Kasumi-1 (cell line): ENCODE measurements at regions not wholly inside any gene's neighbourhood (a gene's known extent, or its start where the extent isn't known, plus 50 kb on each side); places are given as distances from the start of the nearest gene placed in this dataset.
A peak's percentile ranks its signal among the peaks of the same experiment; 100 is the strongest.

ENCODE experiments used
- DNase-seq, 2 experiments: peaks; one replicate each; lab custom pipeline; 2025; lab: John Stamatoyannopoulos, UW

DNA sequence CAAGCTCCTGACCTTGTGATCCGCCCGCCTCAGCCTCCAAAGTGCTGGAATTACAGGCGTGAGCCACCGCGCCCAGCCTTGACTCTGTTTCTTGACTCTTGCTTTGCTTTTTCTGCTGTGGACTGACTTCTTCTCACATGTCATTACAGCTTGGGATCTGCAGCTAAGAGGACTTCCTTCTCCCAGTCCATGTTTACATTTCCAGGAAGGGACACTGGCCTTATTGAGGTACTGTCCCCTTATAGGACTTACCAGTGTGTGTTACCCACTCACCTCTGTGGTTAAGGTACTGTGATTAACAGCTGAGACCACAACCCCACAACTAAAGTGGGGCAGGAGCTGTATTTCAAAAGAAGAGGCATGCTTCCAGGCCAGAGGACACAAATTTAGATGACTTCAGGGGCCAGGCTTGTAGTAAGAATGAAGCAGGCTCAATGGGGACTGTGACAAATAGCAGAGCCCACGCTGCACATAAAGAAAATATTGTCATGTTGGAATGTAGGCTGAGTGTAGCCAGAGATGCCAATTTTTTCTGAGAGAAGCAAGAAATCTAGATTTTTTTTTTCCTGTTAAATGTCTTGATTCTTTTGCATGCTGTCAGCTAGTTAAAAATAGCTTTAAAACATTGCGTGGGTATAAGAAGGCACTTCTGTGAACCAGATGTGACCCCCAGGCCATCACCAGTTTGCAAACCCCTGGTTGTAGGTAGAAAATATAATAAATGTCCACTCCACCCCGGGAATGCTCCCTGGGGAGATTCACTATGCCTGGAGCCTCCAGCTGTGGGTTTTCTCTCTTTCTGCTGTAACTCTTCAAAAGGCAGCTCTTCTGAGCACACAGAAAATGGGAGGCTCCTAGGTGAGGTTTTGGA, 75.0 kb downstream of the PTPDC1 start:
- no peak for DNase-seq

DNA sequence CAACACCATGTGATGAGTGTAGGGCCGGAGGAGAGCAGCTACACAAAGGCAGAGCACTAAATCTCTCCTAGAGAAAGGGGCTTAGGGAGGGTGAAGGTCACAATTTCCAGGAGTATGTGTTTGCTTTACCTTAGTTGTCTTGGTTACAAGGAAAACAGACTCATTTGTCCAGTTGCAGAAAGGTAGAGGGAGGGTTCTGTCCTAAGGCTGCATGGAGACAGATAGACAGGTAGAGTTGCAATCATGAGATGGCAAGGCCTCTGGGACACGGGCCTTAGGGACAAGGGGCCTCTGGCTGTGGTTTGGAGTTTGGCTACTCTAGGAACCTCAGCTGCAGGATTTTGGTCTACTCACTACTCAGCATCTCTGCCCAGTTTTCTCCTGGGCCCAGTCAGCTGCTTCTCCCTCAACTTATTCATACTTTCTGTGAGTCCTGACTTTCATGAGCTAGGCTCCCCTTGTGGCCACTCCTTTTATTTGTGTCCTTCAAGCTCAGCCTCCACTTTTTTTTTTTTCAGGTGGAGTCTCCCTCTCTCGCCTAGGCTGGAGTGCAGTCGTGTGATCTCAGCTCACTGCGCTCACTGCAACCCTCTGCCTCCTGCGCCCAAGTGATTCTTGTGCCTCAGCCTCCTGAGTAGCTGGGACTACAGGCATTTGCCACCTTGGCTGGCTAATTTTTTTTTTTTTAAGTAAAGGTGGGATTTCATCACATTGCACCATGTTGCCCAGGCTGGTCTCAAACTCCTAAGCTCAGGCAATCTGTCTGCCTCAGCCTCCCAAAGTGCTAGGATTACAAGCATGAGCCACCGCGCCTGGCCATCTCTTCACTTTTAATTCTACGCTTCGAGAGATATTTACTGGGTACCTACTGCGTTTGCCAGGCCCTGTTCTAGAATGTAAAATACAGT, 76.6 kb downstream of the PTPDC1 start:
- peak in 1 of 2 experiments; percentile 28 for DNase-seq

- no peak for DNase-seq
These were observed 77.4 kb downstream of the PTPDC1 start for GRCh38 chr9:94161673-94162072.

DNA sequence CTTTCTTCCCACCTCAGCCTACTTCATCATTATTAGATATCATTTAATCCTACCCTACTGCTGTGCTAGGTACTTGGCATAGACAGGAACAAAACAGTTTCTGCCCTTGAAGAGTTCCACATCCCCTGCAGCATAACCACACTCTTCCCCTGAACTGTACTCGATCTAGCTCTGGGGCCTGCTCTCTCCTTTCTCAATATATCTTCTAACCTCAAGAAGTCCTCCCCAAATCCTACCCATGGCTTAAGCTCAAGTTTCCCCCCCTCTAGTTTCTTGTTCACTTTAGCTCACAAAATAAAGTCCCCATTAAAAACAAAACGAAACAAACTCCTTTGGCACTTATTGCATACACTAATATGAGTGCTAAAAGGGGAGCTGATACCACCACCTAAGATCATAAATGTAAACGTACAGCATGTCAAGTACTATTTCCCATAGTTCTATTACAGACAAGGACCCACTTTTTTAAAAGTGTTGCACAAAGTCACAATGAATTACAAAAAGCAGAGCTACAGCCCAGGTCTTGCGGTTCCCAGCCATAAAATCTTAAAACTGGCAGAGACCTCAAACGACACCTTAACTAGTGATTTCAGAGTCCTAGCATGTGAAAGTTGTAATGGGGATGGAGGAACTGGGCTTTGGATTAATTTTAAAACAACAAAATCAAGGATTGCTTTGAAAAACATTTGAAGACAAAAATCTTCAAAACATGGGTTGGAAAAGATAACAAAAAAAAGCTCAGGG, 80.7 kb downstream of the PTPDC1 start:
- DNase-seq: peak; percentile 75 to 79

- DNase-seq: peak; percentile 98
These were observed 81.5 kb downstream of the PTPDC1 start for GRCh38 chr9:94165592-94166235.

DNA sequence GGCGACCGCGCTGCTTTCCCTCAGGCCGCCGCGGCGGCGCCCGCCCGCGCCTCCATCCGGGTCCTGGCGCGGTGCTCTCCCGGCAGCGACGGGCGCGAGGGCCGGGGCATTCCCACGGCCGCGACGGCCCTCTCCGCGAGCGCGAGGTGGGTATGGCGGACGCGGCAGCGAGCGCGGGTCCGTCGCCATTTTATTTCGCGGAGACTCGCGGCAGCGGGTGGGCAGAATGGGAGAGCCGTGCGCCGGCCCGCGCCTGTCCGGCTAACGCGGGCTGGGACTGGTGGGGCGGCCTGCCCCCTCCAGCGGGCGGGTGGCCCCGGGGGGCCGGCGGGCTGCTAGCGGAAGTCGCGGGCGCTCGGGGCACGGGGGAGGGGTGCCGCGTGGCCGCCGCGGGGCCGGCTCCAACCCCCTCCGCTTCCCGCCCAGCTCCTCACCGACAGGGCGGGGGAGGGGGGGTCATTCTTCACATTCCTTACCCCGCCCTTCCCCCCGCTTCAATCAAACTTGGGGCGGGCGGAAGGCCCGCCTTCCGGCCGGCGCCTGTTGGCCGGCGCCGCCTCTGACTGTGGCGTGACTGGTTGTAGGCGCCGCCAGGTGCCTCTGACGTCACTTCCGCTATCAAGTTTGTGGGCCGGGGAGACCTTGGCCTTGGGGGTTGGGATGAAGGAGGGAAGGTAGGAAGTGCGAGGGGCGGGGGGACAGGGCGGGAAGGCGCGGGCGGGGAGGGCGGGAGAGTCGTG, 82.1 kb downstream of the PTPDC1 start:
- peak; percentile 96 for DNase-seq

DNA sequence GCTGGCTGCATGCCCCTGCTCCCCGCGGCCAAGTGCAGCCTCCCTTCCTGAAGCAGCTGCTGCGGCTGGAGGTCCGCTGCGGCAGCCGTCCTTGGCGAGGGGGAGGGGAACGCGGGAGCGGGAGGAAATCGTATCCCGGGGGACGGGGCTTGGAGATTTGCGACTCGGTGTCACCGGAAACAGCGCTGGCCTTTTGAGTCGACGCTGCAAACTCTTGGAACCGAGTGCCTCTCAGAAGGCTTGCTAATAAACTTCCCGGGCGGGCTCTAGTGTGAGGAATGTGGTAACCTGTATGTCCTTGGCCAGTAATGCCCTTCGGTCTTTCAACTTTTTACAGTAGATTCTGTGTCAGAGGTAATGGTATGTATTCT, 82.7 kb downstream of the PTPDC1 start:
- peak; percentile 63 to 73 for DNase-seq

GRCh38 chr9:94167376-94167890, 83.2 kb downstream of the PTPDC1 start:
- no peak for DNase-seq

DNA sequence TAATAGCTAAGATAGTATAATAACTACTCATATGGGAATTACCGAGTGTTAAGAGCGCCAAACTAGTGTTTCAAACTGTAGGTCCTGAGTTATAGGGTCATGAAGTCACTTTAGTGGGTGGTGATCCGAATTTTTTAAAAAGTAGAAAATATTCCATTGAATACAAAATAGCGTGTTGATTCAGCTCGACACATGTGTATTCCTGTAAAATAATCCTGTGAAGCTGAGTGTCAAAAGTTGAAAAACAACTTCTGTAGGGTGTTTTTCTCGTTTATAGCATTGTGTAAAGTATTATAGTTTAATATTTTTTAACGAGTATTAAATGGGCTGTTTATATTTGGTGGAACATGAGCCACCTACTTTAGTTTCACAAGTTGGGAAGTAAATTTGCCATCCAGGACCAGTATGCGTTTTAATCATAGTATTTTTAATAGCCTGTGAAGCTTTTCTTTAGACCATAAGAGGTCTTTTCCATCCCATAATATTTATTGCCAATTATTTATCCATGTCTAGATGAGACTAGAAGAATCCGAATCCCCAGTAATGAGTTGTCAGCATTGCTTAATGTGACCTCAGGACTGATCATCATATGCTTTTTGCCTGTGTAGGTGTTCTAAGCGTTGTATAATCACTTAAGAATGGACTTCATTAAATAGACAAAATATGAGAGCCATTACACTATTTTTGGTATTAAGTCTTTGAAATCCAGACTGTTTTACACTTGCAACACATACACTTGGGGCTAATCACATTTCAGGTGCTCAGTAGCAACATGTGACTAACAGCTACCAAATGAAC, 84.1 kb downstream of the PTPDC1 start:
- no peak for DNase-seq

- no peak for DNase-seq
These were observed 85.7 kb downstream of the PTPDC1 start for GRCh38 chr9:94169968-94170367.

- no peak for DNase-seq
These were observed 85.5 kb upstream of the ZNF169 start for GRCh38 chr9:94173632-94174031.

DNA sequence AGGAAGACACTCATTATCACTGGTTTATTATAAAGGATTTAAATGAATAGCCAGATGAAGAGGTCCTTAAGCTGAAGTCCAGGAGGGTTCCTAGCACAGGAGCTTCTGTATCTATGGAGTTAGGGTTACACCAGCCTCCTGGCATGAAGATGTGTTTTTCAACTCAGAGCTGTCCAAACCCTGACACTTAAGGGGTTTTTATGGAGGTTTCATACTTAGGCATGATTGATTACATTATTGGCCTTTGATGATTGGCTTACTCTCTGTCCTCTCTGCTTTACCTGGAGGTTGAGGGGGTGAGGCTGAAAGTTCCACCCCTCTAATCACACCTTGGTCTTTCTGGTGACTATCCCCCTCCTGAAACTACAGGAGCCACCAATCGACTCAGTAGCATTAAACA, 84.9 kb upstream of the ZNF169 start:
- DNase-seq: no peak

- no peak for DNase-seq
These were observed 83.4 kb upstream of the ZNF169 start for GRCh38 chr9:94175669-94176068.

GRCh38 chr9:94176608-94177007, 82.5 kb upstream of the ZNF169 start:
- DNase-seq: no peak

DNA sequence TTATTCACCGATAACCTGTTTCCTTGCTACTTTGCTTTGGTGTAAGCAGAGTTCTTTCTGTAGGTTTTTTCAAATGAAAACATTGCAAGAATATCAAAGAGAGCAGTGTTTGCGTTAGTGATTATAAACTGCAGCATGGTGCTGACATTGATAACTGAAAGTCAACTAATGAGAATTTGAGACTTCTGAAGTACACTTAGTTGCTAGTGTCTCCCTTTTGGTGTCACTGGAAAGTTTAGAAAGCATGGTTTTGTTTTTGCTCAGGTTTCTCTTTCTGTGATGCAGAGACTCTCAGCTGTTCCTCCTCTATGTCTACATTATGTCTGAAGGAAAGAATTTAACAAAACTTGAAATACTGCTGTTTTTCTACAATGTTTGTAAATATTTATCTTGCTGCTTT, 80.2 kb upstream of the ZNF169 start:
- no peak for DNase-seq

DNA sequence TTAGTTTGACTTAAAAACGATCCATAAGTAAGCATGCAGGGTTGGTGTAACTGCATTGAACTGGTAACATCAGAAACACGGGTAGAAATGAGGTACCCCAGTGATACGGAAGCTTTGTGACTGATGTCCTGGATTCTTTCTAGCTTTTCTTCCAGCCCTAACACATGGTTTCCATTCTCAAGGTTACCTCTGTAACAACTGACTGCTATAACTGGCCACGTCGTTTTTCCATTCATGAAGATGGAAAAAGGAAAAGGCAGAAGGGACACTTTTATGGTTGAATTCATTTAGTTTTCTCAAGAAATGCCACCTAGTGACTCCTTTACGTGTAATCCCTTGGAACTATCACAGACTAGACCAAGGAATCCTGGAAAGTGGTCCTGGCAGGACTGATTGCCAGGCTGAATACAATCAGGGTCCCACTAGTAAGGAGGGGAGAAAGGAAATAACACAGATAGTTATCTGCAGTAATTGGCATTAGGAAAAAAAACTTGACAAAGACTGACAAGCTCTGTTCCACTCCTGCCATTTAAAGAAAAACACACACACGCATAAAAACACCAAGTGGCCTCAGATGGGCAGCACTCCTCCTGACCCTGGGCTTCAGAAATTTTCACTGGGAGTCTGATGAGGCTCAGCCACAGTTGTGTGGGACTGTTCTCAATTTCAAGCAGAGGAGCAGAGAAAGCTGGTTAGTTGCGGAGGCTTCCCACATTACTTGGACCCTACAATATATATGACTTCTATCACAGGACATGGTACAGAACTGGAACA, 77.5 kb upstream of the ZNF169 start:
- no peak for DNase-seq

- DNase-seq: no peak
These were observed 76.6 kb upstream of the ZNF169 start for GRCh38 chr9:94182532-94182931.

DNA sequence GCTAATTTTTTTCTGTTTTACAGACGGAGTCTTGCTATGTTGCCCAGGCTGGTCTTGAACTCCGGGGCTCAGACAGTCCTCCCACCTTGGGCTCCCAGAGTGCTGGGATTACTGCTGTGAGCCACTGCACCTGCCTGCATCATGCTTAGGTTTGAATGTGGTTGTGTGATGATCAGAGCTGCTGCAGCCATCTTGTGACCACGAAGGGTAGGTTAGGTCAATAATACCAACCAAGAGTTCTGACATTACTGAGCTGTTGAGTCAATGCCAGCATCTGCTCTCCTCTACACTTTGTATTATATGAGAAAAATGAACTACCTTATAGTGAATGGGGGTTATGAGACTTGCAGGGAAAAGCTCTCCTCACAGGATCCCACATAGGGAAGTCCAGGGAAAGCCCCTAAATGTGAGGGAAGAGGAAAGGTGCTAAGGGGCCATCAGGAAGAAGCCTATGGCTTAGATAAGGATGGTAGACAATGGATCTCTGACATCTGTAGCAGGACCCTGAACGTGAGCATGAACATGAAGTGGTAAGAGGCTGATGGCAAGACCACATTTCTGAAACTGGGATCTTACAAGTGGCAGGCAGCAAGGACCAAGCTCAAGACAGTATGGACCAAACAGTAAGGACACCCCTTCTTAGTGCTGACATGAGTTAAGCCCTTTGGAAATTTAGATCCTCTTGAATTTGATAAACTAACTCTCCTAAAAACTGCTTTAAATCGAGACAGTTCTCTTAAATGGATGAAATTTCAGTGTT, 75.7 kb upstream of the ZNF169 start:
- no peak for DNase-seq
